ENCODE measurements at regions not wholly inside any gene's neighbourhood (a gene's known extent, or its start where the extent isn't known, plus 50 kb on each side); places are given as distances from the start of the nearest gene placed in this dataset.

DNA sequence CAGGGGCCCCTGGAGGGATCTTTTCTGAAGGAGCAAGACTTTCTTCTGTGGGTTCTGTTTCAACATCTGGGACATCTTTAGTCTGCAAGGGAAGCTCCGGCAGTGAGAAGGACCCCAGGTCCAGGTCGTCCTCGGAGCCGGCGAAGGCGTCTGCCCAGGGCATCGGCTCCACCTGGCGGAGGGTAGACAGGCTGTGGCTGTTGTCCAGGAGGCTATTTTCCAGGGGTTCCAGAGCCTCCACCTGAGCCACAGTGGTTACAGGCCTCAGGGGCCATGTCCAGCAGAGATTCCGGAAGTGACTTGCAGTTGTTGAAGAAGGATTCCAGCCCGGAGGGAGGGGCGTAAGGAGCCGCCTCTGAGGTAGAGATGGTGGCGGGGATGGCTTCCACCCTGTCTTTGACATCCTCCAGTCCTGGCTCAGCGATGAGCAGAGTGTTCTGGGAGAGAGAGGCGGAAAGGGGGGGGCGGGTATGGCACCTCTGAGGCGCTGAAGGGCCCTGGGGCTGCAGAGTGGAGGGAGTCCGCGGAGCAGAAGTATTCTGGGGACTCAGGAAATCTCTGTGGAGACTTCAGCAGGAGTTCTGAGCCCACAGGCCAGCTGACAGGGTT is 891.3 kb upstream of the LRRTM1 start:
- H3K27ac Mint-ChIP-seq = no peak overlapping the region
- no peak for ATAC-seq
- H3K36me3 Mint-ChIP-seq (ENCODE audit: low read depth) = no peaks in the 10 kb centered on the region
- no peaks in the 10 kb centered on the region for H3K4me1 Mint-ChIP-seq (ENCODE audit: low read depth)
- H3K9me3 Mint-ChIP-seq = peaks cover 11% of the 10 kb centered on the region
- TF ChIP-seq CTCF (IDR thresholded peaks at IDR 0.05) = no peak
- intact Hi-C loops (cut with micrococcal nuclease) = no loop called here
- H3K4me3 Mint-ChIP-seq = no peak overlapping the region
- CTCF ChIA-PET = no interaction called here
- no peak for DNase-seq
- H3K27me3 Mint-ChIP-seq = no peaks in the 10 kb centered on the region
- POLR2A ChIA-PET = no interaction called here

DNA sequence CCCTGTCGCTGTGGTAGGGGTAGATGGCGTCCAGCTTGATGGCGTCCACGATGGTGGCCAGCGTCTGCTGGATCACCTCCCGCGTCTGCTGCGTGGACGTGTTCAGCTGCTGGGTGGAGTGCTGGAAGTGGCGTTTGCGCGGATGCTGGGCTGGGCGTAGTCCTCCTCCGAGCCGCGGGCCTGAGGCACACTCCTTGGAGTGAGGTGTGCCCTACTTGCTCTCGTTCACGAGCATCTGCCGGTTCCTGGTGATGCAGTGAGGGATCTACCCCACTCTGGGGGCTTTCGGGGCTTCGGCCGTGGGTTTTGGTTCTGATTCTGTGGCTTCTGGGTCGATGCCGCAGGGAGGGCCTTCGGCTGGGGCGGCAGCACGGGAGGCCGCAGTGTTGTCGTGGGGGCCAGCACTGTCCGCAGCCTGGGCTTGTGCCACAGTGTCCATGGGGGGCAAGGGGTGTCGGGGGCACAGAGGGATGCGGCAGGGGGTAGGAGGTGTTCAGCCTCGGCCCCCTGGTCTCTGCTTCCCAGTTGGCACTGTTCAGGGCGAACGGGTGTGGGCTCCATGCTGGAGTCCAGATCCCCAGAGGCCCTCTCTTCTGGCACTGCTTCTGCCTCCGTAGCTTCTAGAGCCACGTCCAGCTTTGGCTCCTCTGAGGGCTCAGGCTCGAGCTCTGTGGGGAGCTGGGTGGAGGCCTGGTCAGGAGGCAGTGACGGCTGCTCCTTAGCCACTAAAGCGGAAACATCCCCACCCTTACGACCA is 890.6 kb upstream of the LRRTM1 start:
- Mint-ChIP-seq H3K27me3 (no peaks in the 10 kb centered on the region), H3K4me3 (no peak overlapping the region), H3K4me1 (ENCODE audit: low read depth) (no peaks in the 10 kb centered on the region), H3K36me3 (ENCODE audit: low read depth) (no peaks in the 10 kb centered on the region), H3K27ac (no peak overlapping the region), H3K9me3 (peaks cover 14% of the 10 kb centered on the region)
- DNase-seq = no peak
- no peak for TF ChIP-seq CTCF (IDR thresholded peaks at IDR 0.05)
- intact Hi-C loops (cut with micrococcal nuclease) = no loop called here
- ATAC-seq = no peak
- POLR2A ChIA-PET = no interaction called here
- CTCF ChIA-PET = no interaction called here

GRCh38 chr2:81194581-81194980 is 890.0 kb upstream of the LRRTM1 start:
- Mint-ChIP-seq H3K9me3 (peaks cover 14% of the 10 kb centered on the region), H3K27me3 (no peaks in the 10 kb centered on the region), H3K4me1 (ENCODE audit: low read depth) (no peaks in the 10 kb centered on the region), H3K27ac (no peak overlapping the region), H3K36me3 (ENCODE audit: low read depth) (no peaks in the 10 kb centered on the region), H3K4me3 (no peak overlapping the region)
- ChIA-PET CTCF (no interaction called here), POLR2A (no interaction called here)
- TF ChIP-seq CTCF (IDR thresholded peaks at IDR 0.05) = no peak
- no peak for ATAC-seq
- intact Hi-C loops (cut with micrococcal nuclease) = no loop called here
- no peak for DNase-seq

DNA sequence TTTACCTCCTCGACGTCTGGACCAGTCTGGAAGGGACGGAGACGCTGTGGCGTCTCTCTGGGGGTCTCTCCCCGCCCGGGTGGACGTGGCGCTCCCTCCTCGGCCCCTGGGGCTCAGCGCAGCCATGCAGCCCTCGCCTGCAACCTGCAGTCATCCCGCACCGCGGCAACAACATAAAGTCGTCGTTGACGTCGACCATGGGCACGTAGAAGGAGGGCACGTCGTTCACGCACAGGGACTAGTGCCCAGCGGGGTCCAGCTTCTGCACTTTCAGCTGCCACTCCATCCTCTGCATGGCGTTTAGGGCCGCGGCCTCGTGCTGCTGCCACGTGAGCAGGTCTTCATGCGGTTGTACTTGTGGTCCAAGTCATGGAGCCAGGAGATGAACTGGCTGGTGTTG is 889.6 kb upstream of the LRRTM1 start:
- no peak for TF ChIP-seq CTCF (IDR thresholded peaks at IDR 0.05)
- POLR2A ChIA-PET = no interaction called here
- H3K4me1 Mint-ChIP-seq (ENCODE audit: low read depth) = no peaks in the 10 kb centered on the region
- ATAC-seq (no peak), DNase-seq (no peak)
- H3K27me3 Mint-ChIP-seq = no peaks in the 10 kb centered on the region
- CTCF ChIA-PET = no interaction called here
- intact Hi-C loops (cut with micrococcal nuclease) = no loop called here
- H3K4me3 Mint-ChIP-seq = no peak overlapping the region
- H3K9me3 Mint-ChIP-seq = peaks cover 14% of the 10 kb centered on the region
- no peaks in the 10 kb centered on the region for H3K36me3 Mint-ChIP-seq (ENCODE audit: low read depth)
- H3K27ac Mint-ChIP-seq = no peak overlapping the region

DNA sequence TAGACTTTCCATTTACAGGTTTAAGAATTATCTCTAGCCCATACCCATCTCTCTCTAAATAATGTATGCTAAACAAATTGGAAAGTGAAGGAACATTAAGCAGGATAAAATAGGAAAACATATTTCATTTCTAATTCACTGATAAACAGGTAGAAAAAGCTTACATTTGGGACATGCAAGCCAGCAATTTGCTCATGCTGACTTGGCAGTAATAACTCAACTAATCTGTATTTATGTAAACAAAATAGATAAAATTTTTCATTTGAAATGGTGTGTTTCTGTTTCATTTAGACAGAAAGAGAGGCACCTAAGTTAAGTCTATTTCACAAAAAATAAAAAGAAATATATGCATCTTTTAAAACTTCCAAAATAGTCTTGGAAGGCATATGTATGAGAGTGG is 877.3 kb upstream of the LRRTM1 start:
- CTCF ChIA-PET = no interaction called here
- no peak overlapping the region for H3K4me3 Mint-ChIP-seq
- POLR2A ChIA-PET = no interaction called here
- H3K4me1 Mint-ChIP-seq (ENCODE audit: low read depth) = no peaks in the 10 kb centered on the region
- TF ChIP-seq CTCF (IDR thresholded peaks at IDR 0.05) = no peak
- intact Hi-C loops (cut with micrococcal nuclease) = no loop called here
- H3K9me3 Mint-ChIP-seq = peaks cover 14% of the 10 kb centered on the region
- H3K36me3 Mint-ChIP-seq (ENCODE audit: low read depth) = no peaks in the 10 kb centered on the region
- no peak for DNase-seq
- no peaks in the 10 kb centered on the region for H3K27me3 Mint-ChIP-seq
- no peak for ATAC-seq
- no peak overlapping the region for H3K27ac Mint-ChIP-seq

Measured in activated CD8-positive, alpha-beta T cell treated with anti-CD3 and anti-CD28 coated beads for 36 hours (primary cell).